ENCODE measurements at regions not wholly inside any gene's neighbourhood (a gene's known extent, or its start where the extent isn't known, plus 50 kb on each side); places are given as distances from the start of the nearest gene placed in this dataset.

DNA sequence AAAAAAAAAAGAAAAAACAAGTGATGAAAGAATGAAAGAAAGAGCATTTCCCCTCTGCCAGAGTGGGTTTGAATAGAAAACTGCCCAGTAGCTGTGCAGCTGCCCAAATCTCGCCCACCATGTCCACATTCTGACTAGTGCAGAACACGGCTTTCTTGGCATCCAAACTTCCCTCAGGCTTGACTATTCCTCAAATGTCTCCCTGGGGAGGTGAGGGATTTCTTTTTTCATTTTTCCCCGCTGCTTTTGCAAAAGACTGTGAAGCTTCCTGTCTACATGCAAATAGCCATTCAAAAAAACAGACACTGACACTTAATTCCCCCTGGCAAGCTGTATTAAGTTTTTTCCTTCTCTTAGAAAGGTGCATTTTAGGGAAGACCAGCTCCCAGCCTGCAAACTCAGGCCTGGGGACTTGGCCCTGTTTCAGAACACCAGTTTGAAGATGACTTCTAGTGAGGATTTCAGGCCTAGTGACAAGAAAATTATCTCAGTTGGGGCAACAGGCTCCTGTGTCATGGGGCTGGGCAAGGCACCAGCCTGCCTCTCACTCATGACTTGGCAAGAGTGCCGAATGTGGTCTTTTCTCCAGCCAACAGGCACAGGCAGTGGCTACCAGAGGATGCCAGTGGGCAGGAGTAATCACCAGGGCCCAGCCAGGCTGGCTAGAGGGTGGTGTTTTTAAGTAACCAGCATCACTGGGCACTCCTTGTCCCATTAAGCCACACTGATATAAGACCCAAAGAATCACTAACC lies 178.1 kb upstream of the NFIA start:
- TF ChIP-seq, protein P1, sequence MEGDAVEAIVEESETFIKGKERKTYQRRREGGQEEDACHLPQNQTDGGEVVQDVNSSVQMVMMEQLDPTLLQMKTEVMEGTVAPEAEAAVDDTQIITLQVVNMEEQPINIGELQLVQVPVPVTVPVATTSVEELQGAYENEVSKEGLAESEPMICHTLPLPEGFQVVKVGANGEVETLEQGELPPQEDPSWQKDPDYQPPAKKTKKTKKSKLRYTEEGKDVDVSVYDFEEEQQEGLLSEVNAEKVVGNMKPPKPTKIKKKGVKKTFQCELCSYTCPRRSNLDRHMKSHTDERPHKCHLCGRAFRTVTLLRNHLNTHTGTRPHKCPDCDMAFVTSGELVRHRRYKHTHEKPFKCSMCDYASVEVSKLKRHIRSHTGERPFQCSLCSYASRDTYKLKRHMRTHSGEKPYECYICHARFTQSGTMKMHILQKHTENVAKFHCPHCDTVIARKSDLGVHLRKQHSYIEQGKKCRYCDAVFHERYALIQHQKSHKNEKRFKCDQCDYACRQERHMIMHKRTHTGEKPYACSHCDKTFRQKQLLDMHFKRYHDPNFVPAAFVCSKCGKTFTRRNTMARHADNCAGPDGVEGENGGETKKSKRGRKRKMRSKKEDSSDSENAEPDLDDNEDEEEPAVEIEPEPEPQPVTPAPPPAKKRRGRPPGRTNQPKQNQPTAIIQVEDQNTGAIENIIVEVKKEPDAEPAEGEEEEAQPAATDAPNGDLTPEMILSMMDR (IDR thresholded peaks at IDR 0.05; ENCODE audit: insufficient read depth, low read length, poor library complexity, severe bottlenecking): no peak
- no peak for TF ChIP-seq EZH2phosphoT487 (conservative IDR thresholded peaks at IDR 0.05; ENCODE audit: low read length)

Measured in SU-DHL-6 (cell line).